SK-N-SH (cell line): ENCODE measurements at regions not wholly inside any gene's neighbourhood (a gene's known extent, or its start where the extent isn't known, plus 50 kb on each side); places are given as distances from the start of the nearest gene placed in this dataset.
A peak's percentile ranks its signal among the peaks of the same experiment; 100 is the strongest.

Experiments used
- CTCF ChIA-PET: fragments of 300-600, 350-600 bp; formaldehyde crosslinking; extraction: SDS; loops from one replicate; lab custom pipeline; 2021; lab: Yijun Ruan, JAX
- POLR2A ChIA-PET: fragments of 350-600 bp; sonication (Branson Sonifier 250); formaldehyde crosslinking; extraction: SDS; loops from one replicate; lab custom pipeline; 2020; ENCODE audit warnings: antibody characterized with exemption, inconsistent platforms; lab: Yijun Ruan, JAX
- DNase-seq: peaks from one replicate; pipeline ENCODE4 v3.0.0; 2012
- H2AFZ ChIP-seq: fragments of 200-600 bp; sonication (generic); 2 replicates; pipeline ENCODE4 v1.8.1; 2016; ENCODE audit warnings: antibody characterized with exemption, mild to moderate bottlenecking, low read depth
- H3F3A ChIP-seq: fragments of 200-600 bp; sonication (generic); replicated peaks from 2 replicates; pipeline ENCODE3; 2016; ENCODE audit warnings: antibody characterized with exemption, mild to moderate bottlenecking; ENCODE audit not compliant: insufficient read depth
- H3K27ac ChIP-seq, 2 experiments: fragments of 200-500 bp in 1 of 2; fragments of 200-600 bp in 1 of 2; sonication (Bioruptor generic) in 1 of 2; sonication (generic), shearing (Covaris generic) in 1 of 2; 2 replicates each; pipeline versions ENCODE4 v1.5.1 to v1.6.1; 2014 to 2016; ENCODE audit warnings: low read depth in 2 of 2, inconsistent platforms in 1 of 2, low read length in 1 of 2, mild to moderate bottlenecking in 1 of 2, mixed read lengths in 1 of 2
- H3K27me3 ChIP-seq: fragments of 200-600 bp; sonication (generic), shearing (Covaris generic); 2 replicates; pipeline ENCODE4 v1.6.1; 2016; ENCODE audit warnings: mixed run types; ENCODE audit not compliant: insufficient read depth
- H3K36me3 ChIP-seq, 2 experiments: fragments of 200-500 bp in 1 of 2; fragments of 200-600 bp in 1 of 2; sonication (Bioruptor generic) in 1 of 2; sonication (generic) in 1 of 2; replicated peaks in 1 of 2; 2 replicates each; pipeline versions ENCODE3 to v1.5.1; 2014 to 2016; ENCODE audit warnings: low read length in 1 of 2, mild to moderate bottlenecking in 1 of 2; ENCODE audit not compliant: insufficient read depth in 2 of 2, control insufficient read depth in 1 of 2
- H3K4me1 ChIP-seq, 2 experiments: fragments of 200-500 bp in 1 of 2; fragments of 200-600 bp in 1 of 2; sonication (Bioruptor generic) in 1 of 2; sonication (generic), shearing (Covaris generic) in 1 of 2; 2 replicates each; pipeline versions ENCODE4 v1.5.1 to v1.6.1; 2014 to 2016; ENCODE audit warnings: low read depth in 1 of 2, low read length in 1 of 2, mixed run types in 1 of 2; ENCODE audit not compliant: insufficient read depth in 2 of 2, control insufficient read depth in 1 of 2
- H3K4me2 ChIP-seq: fragments of 200-600 bp; sonication (generic), shearing (Covaris generic); 2 replicates; pipeline ENCODE4 v1.6.1; 2017; ENCODE audit warnings: mixed run types
- H3K4me3 ChIP-seq, 2 experiments: fragments of 200-500 bp in 1 of 2; fragments of 200-600 bp in 1 of 2; sonication (Bioruptor generic) in 1 of 2; sonication (generic), shearing (Covaris generic) in 1 of 2; 2 replicates each; pipeline versions ENCODE4 v1.5.1 to v1.8.1; 2014 to 2016; ENCODE audit warnings: low read depth in 2 of 2, inconsistent platforms in 1 of 2, low read length in 1 of 2, mild to moderate bottlenecking in 1 of 2, mixed read lengths in 1 of 2, moderate library complexity in 1 of 2
- H3K79me2 ChIP-seq: fragments of 200-600 bp; sonication (generic); 2 replicates; pipeline ENCODE4 v1.8.1; 2017; ENCODE audit warnings: mild to moderate bottlenecking; ENCODE audit not compliant: insufficient read depth
- H3K9ac ChIP-seq: fragments of 200-600 bp; sonication (generic); 2 replicates; pipeline ENCODE4 v1.6.1; 2017; ENCODE audit warnings: mixed run types
- H3K9me2 ChIP-seq: fragments of 200-600 bp; sonication (generic); 2 replicates; pipeline ENCODE4 v1.6.1; 2017; ENCODE audit warnings: mixed run types
- H3K9me3 ChIP-seq: fragments of 200-600 bp; sonication (generic); 2 replicates; pipeline ENCODE4 v1.6.1; 2017; ENCODE audit warnings: mixed run types, mild to moderate bottlenecking, moderate library complexity
- H4K20me1 ChIP-seq: fragments of 200-600 bp; sonication (generic); 2 replicates; pipeline ENCODE4 v1.6.1; 2017; ENCODE audit warnings: mild to moderate bottlenecking, mixed run types; ENCODE audit not compliant: insufficient read depth
- ELF1 ChIP-seq: IDR thresholded peaks from 2 replicates; pipeline ENCODE4 v1.4.0; 2012
- EZH2phosphoT487 ChIP-seq: fragments of 200-600 bp; sonication (generic); IDR thresholded peaks from 2 replicates; pipeline ENCODE4 v1.6.1; 2017; ENCODE audit warnings: low read depth, mixed run types, mild to moderate bottlenecking, antibody characterized with exemption, moderate library complexity, borderline replicate concordance
- FOSL2 ChIP-seq: IDR thresholded peaks from 2 replicates; pipeline ENCODE4 v1.4.0; 2012; ENCODE audit warnings: low read depth, mild to moderate bottlenecking, moderate library complexity, borderline replicate concordance
- FOXM1 ChIP-seq: IDR thresholded peaks from 2 replicates; pipeline ENCODE4 v1.4.0; 2012; ENCODE audit warnings: low read depth, mild to moderate bottlenecking
- GABPA ChIP-seq: IDR thresholded peaks from 2 replicates; pipeline ENCODE4 v1.4.0; 2012; ENCODE audit warnings: low read depth, mild to moderate bottlenecking
- JUND ChIP-seq: IDR thresholded peaks from 2 replicates; pipeline ENCODE4 v1.4.0; 2012
- MXI1 ChIP-seq: IDR thresholded peaks from 2 replicates; pipeline ENCODE4 v1.6.1; 2012; ENCODE audit warnings: mild to moderate bottlenecking, low read depth, low read length, improper control_type of control experiment
- NRF1 ChIP-seq: IDR thresholded peaks from 2 replicates; pipeline ENCODE4 v1.6.1; 2012; ENCODE audit warnings: low read depth, mild to moderate bottlenecking, low read length
- POLR2AphosphoS5 ChIP-seq: IDR thresholded peaks from 2 replicates; pipeline ENCODE4 v1.6.1; 2012; ENCODE audit warnings: low read depth, low read length
- RAD21 ChIP-seq: IDR thresholded peaks from 2 replicates; pipeline ENCODE4 v1.6.1; 2012; ENCODE audit warnings: mild to moderate bottlenecking, low read length
- RXRA ChIP-seq: IDR thresholded peaks from 2 replicates; pipeline ENCODE4 v1.4.0; 2012; ENCODE audit warnings: low read depth, mild to moderate bottlenecking, borderline replicate concordance
- TCF12 ChIP-seq: IDR thresholded peaks from 2 replicates; pipeline ENCODE4 v1.4.0; 2012
- TEAD4 ChIP-seq: IDR thresholded peaks from 2 replicates; pipeline ENCODE4 v1.4.0; 2012; ENCODE audit warnings: mild to moderate bottlenecking, borderline replicate concordance; ENCODE audit not compliant: insufficient read depth
- WGBS: methylation state at CpG from one replicate; pipeline ENCODE4 v1.1.6; 2017; ENCODE audit warnings: low lambda C conversion rate; 5-methylcytosine and 5-hydroxymethylcytosine counted together
- TF ChIP-seq, protein P1 (sequence below): fragments of 200-600 bp; sonication (generic); IDR thresholded peaks from 2 replicates; pipeline ENCODE4 v1.6.1; 2017; ENCODE audit warnings: antibody characterized with exemption, mild to moderate bottlenecking, moderate library complexity
- TF ChIP-seq, protein P2 (sequence below): IDR thresholded peaks from 2 replicates; pipeline ENCODE4 v1.4.0; 2012; ENCODE audit warnings: low read depth
- TF ChIP-seq, protein P3 (sequence below): IDR thresholded peaks from 2 replicates; pipeline ENCODE4 v1.4.0; 2012; ENCODE audit warnings: low read depth, borderline replicate concordance
- TF ChIP-seq, protein P4 (sequence below): IDR thresholded peaks from 2 replicates; pipeline ENCODE4; 2012
- TF ChIP-seq, protein P5 (sequence below): IDR thresholded peaks from 2 replicates; pipeline ENCODE4 v1.6.1; 2012; ENCODE audit warnings: mild to moderate bottlenecking, low read depth, low read length, moderate library complexity

DNA sequence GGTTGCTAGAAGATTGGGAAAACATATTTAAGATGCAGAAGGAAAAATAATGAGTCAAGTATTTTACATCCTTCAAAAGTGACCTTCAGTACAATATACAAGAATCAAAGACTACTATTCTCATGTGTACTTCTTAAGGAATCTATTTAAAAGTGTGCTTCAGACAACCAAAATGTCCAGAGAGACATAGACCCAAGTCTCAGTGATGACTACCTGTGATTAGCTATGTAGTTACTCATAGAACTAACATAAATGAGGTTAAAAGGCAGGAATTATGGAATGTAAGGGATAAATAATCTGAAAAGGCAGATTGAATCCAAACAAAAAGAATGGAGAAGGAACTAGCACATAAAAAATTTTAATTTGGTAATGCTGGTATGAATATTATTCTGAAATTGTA lies 634.7 kb upstream of the FAM241A start:
- DNase-seq: no peak
- H3K4me1 ChIP-seq: peaks cover 0 to 4% of the 10 kb centered on the region in 2 experiments; a peak in 3 of 4 replicates
- ChIA-PET POLR2A (no interaction called here), CTCF (no interaction called here)
- no peaks in the 10 kb centered on the region for H3K9me3 ChIP-seq
- H3K27ac ChIP-seq: no peak overlapping the region
- H3K4me3 ChIP-seq: no peak overlapping the region
- H4K20me1 ChIP-seq: no peaks in the 10 kb centered on the region
- H3F3A ChIP-seq: peaks cover 28% of the 10 kb centered on the region
- H3K27me3 ChIP-seq: no peaks in the 10 kb centered on the region
- no peaks in the 10 kb centered on the region for H3K9me2 ChIP-seq
- no peaks in the 10 kb centered on the region for H3K79me2 ChIP-seq
- no peak overlapping the region for H2AFZ ChIP-seq
- no peak overlapping the region for H3K4me2 ChIP-seq
- H3K9ac ChIP-seq: no peak overlapping the region
- no peaks in the 10 kb centered on the region for H3K36me3 ChIP-seq
- TF ChIP-seq TEAD4 (no peak), RAD21 (no peak), FOXM1 (no peak), MXI1 (no peak), ELF1 (no peak), NRF1 (no peak), POLR2AphosphoS5 (no peak), GABPA (no peak), EZH2phosphoT487 (no peak)
- TF ChIP-seq, protein P1, sequence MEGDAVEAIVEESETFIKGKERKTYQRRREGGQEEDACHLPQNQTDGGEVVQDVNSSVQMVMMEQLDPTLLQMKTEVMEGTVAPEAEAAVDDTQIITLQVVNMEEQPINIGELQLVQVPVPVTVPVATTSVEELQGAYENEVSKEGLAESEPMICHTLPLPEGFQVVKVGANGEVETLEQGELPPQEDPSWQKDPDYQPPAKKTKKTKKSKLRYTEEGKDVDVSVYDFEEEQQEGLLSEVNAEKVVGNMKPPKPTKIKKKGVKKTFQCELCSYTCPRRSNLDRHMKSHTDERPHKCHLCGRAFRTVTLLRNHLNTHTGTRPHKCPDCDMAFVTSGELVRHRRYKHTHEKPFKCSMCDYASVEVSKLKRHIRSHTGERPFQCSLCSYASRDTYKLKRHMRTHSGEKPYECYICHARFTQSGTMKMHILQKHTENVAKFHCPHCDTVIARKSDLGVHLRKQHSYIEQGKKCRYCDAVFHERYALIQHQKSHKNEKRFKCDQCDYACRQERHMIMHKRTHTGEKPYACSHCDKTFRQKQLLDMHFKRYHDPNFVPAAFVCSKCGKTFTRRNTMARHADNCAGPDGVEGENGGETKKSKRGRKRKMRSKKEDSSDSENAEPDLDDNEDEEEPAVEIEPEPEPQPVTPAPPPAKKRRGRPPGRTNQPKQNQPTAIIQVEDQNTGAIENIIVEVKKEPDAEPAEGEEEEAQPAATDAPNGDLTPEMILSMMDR: no peak
- TF ChIP-seq, protein P2, sequence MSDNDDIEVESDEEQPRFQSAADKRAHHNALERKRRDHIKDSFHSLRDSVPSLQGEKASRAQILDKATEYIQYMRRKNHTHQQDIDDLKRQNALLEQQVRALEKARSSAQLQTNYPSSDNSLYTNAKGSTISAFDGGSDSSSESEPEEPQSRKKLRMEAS: no peak
- TF ChIP-seq, protein P3, sequence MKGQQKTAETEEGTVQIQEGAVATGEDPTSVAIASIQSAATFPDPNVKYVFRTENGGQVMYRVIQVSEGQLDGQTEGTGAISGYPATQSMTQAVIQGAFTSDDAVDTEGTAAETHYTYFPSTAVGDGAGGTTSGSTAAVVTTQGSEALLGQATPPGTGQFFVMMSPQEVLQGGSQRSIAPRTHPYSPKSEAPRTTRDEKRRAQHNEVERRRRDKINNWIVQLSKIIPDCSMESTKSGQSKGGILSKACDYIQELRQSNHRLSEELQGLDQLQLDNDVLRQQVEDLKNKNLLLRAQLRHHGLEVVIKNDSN: no peak

DNA sequence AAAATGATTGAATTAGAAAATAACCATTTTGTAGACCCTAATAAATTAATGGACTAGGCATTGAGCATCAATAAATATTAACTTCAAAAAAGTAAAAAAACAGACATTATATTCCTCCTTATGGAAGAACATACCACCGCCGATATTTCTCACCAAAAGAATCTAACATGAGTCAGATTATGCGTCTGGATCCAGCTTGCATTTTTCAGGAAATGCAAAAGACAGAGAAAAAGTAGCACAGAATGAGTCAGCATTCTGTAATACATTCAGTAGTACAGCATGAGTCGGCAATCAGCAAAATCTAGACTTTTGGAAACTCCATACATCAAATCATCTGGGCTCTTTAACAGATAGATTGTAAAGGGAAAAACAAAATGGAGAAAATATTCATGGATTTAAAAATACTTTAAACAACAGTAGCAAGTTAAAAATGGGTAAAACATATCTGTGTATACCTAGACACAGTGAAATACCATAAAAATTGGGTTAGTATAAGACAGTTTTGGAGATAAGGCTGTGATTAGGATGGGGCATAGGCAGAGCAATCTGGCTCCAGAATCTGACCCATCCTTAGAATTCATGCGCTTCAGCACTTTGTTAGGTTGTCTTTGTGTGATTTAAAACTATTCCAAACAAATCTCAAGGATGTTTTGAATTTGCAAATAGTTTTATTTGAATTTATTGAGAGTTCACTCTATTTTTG lies 633.0 kb upstream of the FAM241A start:
- Histone ChIP-seq H3K4me1 (peaks cover 0 to 4% of the 10 kb centered on the region in 2 experiments; a peak in 3 of 4 replicates), H3K9ac (no peak overlapping the region), H3K9me2 (no peaks in the 10 kb centered on the region), H3K4me2 (no peak overlapping the region), H2AFZ (no peak overlapping the region; the same call in 1 of the 2 replicates), H3F3A (peaks cover 19% of the 10 kb centered on the region), H3K79me2 (no peaks in the 10 kb centered on the region), H3K4me3 (no peak overlapping the region), H4K20me1 (no peaks in the 10 kb centered on the region), H3K27ac (peak overlapping the region in 1 of 2 experiments; percentile 61; a peak in 2 of 4 replicates), H3K9me3 (no peaks in the 10 kb centered on the region), H3K36me3 (no peaks in the 10 kb centered on the region), H3K27me3 (no peaks in the 10 kb centered on the region)
- TF ChIP-seq FOSL2 (peak; percentile 58; the same call in 1 of the 2 replicates), ELF1 (0 out of 2 replicates have a peak, but pooled peaks have one; percentile 17), RXRA (no peak), JUND (peak; percentile 55), TCF12 (peak; percentile 19; the same call in 1 of the 2 replicates)
- TF ChIP-seq, protein P4, sequence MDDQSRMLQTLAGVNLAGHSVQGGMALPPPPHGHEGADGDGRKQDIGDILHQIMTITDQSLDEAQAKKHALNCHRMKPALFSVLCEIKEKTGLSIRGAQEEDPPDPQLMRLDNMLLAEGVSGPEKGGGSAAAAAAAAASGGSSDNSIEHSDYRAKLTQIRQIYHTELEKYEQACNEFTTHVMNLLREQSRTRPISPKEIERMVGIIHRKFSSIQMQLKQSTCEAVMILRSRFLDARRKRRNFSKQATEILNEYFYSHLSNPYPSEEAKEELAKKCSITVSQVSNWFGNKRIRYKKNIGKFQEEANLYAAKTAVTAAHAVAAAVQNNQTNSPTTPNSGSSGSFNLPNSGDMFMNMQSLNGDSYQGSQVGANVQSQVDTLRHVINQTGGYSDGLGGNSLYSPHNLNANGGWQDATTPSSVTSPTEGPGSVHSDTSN: peak; percentile 34
- TF ChIP-seq, protein P5, sequence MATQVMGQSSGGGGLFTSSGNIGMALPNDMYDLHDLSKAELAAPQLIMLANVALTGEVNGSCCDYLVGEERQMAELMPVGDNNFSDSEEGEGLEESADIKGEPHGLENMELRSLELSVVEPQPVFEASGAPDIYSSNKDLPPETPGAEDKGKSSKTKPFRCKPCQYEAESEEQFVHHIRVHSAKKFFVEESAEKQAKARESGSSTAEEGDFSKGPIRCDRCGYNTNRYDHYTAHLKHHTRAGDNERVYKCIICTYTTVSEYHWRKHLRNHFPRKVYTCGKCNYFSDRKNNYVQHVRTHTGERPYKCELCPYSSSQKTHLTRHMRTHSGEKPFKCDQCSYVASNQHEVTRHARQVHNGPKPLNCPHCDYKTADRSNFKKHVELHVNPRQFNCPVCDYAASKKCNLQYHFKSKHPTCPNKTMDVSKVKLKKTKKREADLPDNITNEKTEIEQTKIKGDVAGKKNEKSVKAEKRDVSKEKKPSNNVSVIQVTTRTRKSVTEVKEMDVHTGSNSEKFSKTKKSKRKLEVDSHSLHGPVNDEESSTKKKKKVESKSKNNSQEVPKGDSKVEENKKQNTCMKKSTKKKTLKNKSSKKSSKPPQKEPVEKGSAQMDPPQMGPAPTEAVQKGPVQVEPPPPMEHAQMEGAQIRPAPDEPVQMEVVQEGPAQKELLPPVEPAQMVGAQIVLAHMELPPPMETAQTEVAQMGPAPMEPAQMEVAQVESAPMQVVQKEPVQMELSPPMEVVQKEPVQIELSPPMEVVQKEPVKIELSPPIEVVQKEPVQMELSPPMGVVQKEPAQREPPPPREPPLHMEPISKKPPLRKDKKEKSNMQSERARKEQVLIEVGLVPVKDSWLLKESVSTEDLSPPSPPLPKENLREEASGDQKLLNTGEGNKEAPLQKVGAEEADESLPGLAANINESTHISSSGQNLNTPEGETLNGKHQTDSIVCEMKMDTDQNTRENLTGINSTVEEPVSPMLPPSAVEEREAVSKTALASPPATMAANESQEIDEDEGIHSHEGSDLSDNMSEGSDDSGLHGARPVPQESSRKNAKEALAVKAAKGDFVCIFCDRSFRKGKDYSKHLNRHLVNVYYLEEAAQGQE: no peak
- WGBS: 1% methylated on average over 5 of the region's 5 CpGs
- ChIA-PET CTCF (no interaction called here), POLR2A (no interaction called here)
- DNase-seq: no peak
